B cell (primary cell): ENCODE measurements at regions not wholly inside any gene's neighbourhood (a gene's known extent, or its start where the extent isn't known, plus 50 kb on each side); places are given as distances from the start of the nearest gene placed in this dataset.

Source experiments
- ATAC-seq: fragments of 200-7000 bp; cut with Tn5 transposase; one replicate; pipeline ENCODE4 v1.10.0; 2021; ENCODE audit warnings: low read depth, mild to moderate bottlenecking, moderate number of reproducible peaks, moderate library complexity
- CTCF ChIA-PET: fragments of 350-600 bp; sonication (Branson Sonifier 250); formaldehyde crosslinking; loops from one replicate; lab custom pipeline; 2021; ENCODE audit warnings: antibody characterized with exemption, inconsistent platforms; lab: Charles Lee
- POLR2A ChIA-PET: fragments of 350-600 bp; sonication (Branson Sonifier 250); formaldehyde crosslinking; loops from one replicate; lab custom pipeline; 2021; ENCODE audit warnings: antibody characterized with exemption; lab: Charles Lee
- DNase-seq: peaks from one replicate; pipeline ENCODE4 v3.0.0; 2013
- H2AFZ ChIP-seq: 2 replicates; pipeline ENCODE4 v1.6.1; 2012; ENCODE audit warnings: mild to moderate bottlenecking, low read depth, low read length; ENCODE audit not compliant: insufficient read depth, poor library complexity, severe bottlenecking
- H3K27ac ChIP-seq, 2 donors: 1 replicate in 1 of 2; 2 replicates in 1 of 2; pipeline ENCODE4 v1.5.1; 2012 to 2013; ENCODE audit warnings: low read length in 2 of 2, mild to moderate bottlenecking in 2 of 2, moderate library complexity in 1 of 2
- H3K27me3 ChIP-seq, 4 experiments: fragments of 200-600 bp in 1 of 4; sonication (generic) in 1 of 4; replicated peaks in 1 of 4; 1 replicate in 2 of 4; 2 replicates in 2 of 4; pipeline versions ENCODE4 v1.6.1 to v1.7.0; 2013 to 2016; ENCODE audit warnings: low read length in 3 of 4, mild to moderate bottlenecking in 2 of 4, mixed read lengths in 1 of 4, moderate library complexity in 1 of 4; ENCODE audit not compliant: insufficient read depth in 4 of 4, control insufficient read depth in 3 of 4; ENCODE audit errors: control extremely low read depth in 1 of 4
- H3K36me3 ChIP-seq, 2 experiments: replicated peaks in 1 of 2; 1 replicate in 1 of 2; 2 replicates in 1 of 2; pipeline versions ENCODE4 v1.6.1 to v1.7.1; 2013; ENCODE audit warnings: low read length in 1 of 2; ENCODE audit not compliant: insufficient read depth in 2 of 2, control insufficient read depth in 1 of 2; ENCODE audit errors: control extremely low read depth in 1 of 2, extremely low read depth in 1 of 2
- H3K4me1 ChIP-seq, 2 donors: fragments of 200-600 bp in 1 of 2; sonication (generic) in 1 of 2; 1 replicate in 1 of 2; 2 replicates in 1 of 2; pipeline versions ENCODE4 v1.5.1 to v1.6.1; 2013 to 2017; ENCODE audit warnings: low read length in 2 of 2; ENCODE audit not compliant: control insufficient read depth in 2 of 2, insufficient read depth in 2 of 2
- H3K4me2 ChIP-seq: replicated peaks from 2 replicates; pipeline ENCODE3; 2012; ENCODE audit warnings: mild to moderate bottlenecking, low read depth, low read length; ENCODE audit not compliant: poor library complexity, severe bottlenecking
- H3K4me3 ChIP-seq, 5 experiments: fragments of 200-600 bp in 1 of 5; sonication (generic) in 1 of 5; 1 replicate in 3 of 5; 2 replicates in 2 of 5; pipeline versions ENCODE4 v1.5.1 to v1.7.0; 2011 to 2016; ENCODE audit warnings: low read length in 4 of 5, mild to moderate bottlenecking in 4 of 5, low read depth in 2 of 5, control low read depth in 1 of 5, moderate library complexity in 1 of 5; ENCODE audit not compliant: insufficient read depth in 1 of 5; ENCODE audit errors: control extremely low read depth in 1 of 5, extremely low read depth in 1 of 5
- H3K79me2 ChIP-seq: fragments of 200-600 bp; sonication (generic); one replicate; pipeline ENCODE4 v1.6.0; 2016; ENCODE audit warnings: low read length; ENCODE audit not compliant: control insufficient read depth, insufficient read depth
- H3K9ac ChIP-seq: fragments of 200-600 bp; sonication (generic); 2 replicates; pipeline ENCODE4 v1.6.1; 2017; ENCODE audit warnings: mild to moderate bottlenecking, low read length, moderate library complexity
- H3K9me3 ChIP-seq, 3 donors: one replicate each; pipeline versions ENCODE4 v1.6.1 to v1.7.1; 2013; ENCODE audit warnings: low read length in 2 of 3; ENCODE audit not compliant: control insufficient read depth in 2 of 3, insufficient read depth in 1 of 3; ENCODE audit errors: control extremely low read depth in 1 of 3
- H4K20me1 ChIP-seq: 2 replicates; pipeline ENCODE4 v1.6.0; 2012; ENCODE audit warnings: mild to moderate bottlenecking, low read length; ENCODE audit not compliant: insufficient read depth, control insufficient read depth, poor library complexity, severe bottlenecking
- H3K27ac Mint-ChIP-seq: one replicate; pipeline ENCODE4 v1.8.0; 2021; ENCODE audit warnings: mixed read lengths
- H3K27me3 Mint-ChIP-seq: one replicate; pipeline ENCODE4 v1.8.0; 2021; ENCODE audit warnings: mixed read lengths
- H3K4me1 Mint-ChIP-seq: one replicate; pipeline ENCODE4 v1.8.0; 2021; ENCODE audit warnings: mixed read lengths
- H3K4me3 Mint-ChIP-seq: one replicate; pipeline ENCODE4 v1.8.0; 2021; ENCODE audit warnings: mixed read lengths
- H3K9me3 Mint-ChIP-seq: one replicate; pipeline ENCODE4 v1.8.0; 2022; ENCODE audit warnings: mixed read lengths; ENCODE audit not compliant: insufficient read depth
- EZH2 ChIP-seq: IDR thresholded peaks from 2 replicates; pipeline ENCODE4 v1.6.1; 2012; ENCODE audit warnings: borderline replicate concordance, low read depth, mild to moderate bottlenecking, moderate library complexity, low read length; ENCODE audit not compliant: insufficient read depth, poor library complexity, severe bottlenecking
- WGBS: methylation state at CpG from one replicate; pipeline ENCODE4 v1.1.5; 2013; ENCODE audit warnings: missing lambda C conversion rate; ENCODE audit not compliant: insufficient coverage; 5-methylcytosine and 5-hydroxymethylcytosine counted together
- intact Hi-C: fragments of 100-400 bp; cut with micrococcal nuclease; formaldehyde crosslinking; loops from one replicate; pipeline ENCODE4 v1.10.0; 2022
- TF ChIP-seq, protein P1 (sequence below): fragments of 200-600 bp; IDR thresholded peaks from one replicate; pipeline ENCODE4 v1.8.0; 2022; ENCODE audit warnings: antibody characterized with exemption, mild to moderate bottlenecking

DNA sequence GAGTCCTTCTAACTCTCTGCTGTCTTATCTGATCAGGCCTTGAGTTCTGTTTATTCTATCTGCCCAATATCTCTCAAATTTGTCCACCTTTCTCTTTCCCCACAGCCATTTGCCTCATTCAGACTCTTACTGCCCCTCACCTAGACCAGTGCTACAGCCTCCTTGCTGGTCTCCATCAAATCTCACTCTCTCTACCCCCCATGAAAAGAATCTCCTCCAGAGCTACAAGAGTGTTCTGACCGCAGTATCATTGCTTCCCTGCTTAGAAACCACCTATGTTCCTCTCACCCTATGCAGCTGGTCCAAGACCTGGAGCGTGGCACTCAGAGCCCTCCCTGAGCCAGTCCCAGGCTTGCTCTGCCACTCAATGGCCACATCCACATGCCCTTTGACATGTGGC, 231.0 kb upstream of the JUN start:
- H3K79me2 ChIP-seq, result no peaks in the 10 kb centered on the region
- ChIA-PET POLR2A (interaction anchor here (1.1 kb wide), 1 partner anchor 8 kb away, joined by 4 read pairs; no protein-coding TSS in a partner anchor), CTCF (no interaction called here)
- H2AFZ ChIP-seq, result peak overlapping the region; percentile 2
- TF ChIP-seq, protein P1, sequence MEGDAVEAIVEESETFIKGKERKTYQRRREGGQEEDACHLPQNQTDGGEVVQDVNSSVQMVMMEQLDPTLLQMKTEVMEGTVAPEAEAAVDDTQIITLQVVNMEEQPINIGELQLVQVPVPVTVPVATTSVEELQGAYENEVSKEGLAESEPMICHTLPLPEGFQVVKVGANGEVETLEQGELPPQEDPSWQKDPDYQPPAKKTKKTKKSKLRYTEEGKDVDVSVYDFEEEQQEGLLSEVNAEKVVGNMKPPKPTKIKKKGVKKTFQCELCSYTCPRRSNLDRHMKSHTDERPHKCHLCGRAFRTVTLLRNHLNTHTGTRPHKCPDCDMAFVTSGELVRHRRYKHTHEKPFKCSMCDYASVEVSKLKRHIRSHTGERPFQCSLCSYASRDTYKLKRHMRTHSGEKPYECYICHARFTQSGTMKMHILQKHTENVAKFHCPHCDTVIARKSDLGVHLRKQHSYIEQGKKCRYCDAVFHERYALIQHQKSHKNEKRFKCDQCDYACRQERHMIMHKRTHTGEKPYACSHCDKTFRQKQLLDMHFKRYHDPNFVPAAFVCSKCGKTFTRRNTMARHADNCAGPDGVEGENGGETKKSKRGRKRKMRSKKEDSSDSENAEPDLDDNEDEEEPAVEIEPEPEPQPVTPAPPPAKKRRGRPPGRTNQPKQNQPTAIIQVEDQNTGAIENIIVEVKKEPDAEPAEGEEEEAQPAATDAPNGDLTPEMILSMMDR, result no peak
- TF ChIP-seq EZH2, result no peak
- H3K27me3 Mint-ChIP-seq, result no peaks in the 10 kb centered on the region
- WGBS, result 100% methylated on average over 2 of the region's 2 CpGs
- H3K9ac ChIP-seq, result no peak overlapping the region
- intact Hi-C loops, result loop anchor here (5.0 kb wide), 4 partner anchors 32 to 682 kb away; no protein-coding TSS in a partner anchor
- H3K27ac Mint-ChIP-seq, result peak overlapping the region; percentile 75
- H3K4me1 Mint-ChIP-seq, result peaks cover 63% of the 10 kb centered on the region
- DNase-seq (no peak), ATAC-seq (no peak)
- H4K20me1 ChIP-seq, result no peaks in the 10 kb centered on the region
- H3K27ac ChIP-seq, result peak overlapping the region in 1 of 2 donors; percentile 82
- H3K9me3 ChIP-seq, result no peaks in the 10 kb centered on the region
- H3K4me3 Mint-ChIP-seq, result peak overlapping the region; percentile 81
- H3K4me1 ChIP-seq, result peaks cover 36 to 59% of the 10 kb centered on the region in 2 donors
- no peak overlapping the region for H3K4me3 ChIP-seq
- no peak overlapping the region for H3K4me2 ChIP-seq
- no peaks in the 10 kb centered on the region for H3K27me3 ChIP-seq
- H3K36me3 ChIP-seq, result no peaks in the 10 kb centered on the region
- H3K9me3 Mint-ChIP-seq, result no peaks in the 10 kb centered on the region

- DNase-seq, result no peak
- peaks cover 44 to 68% of the 10 kb centered on the region in 2 donors for H3K4me1 ChIP-seq
- H3K27ac Mint-ChIP-seq, result peak overlapping the region; percentile 7
- H3K4me1 Mint-ChIP-seq, result peaks cover 70% of the 10 kb centered on the region
- H3K9me3 ChIP-seq, result no peaks in the 10 kb centered on the region
- CTCF ChIA-PET, result interaction anchor here (0.7 kb wide), 1 partner anchor 683 kb away, joined by 3 read pairs; no protein-coding TSS in a partner anchor
- H3K27ac ChIP-seq, result no peak overlapping the region
- no peak overlapping the region for H3K4me2 ChIP-seq
- H3K4me3 ChIP-seq, result no peak overlapping the region
- H3K9ac ChIP-seq, result no peak overlapping the region
- POLR2A ChIA-PET, result interaction anchor here (1.1 to 2.3 kb wide), 2 partner anchors 9 to 232 kb away, joined by 4 to 5 read pairs; partner anchors contain the start of gene JUN
- H3K36me3 ChIP-seq, result no peaks in the 10 kb centered on the region
- intact Hi-C loops, result no loop called here
- no peak overlapping the region for H2AFZ ChIP-seq
- WGBS, result 93% methylated on average over 2 of the region's 4 CpGs
- H3K27me3 Mint-ChIP-seq, result no peaks in the 10 kb centered on the region
- H3K9me3 Mint-ChIP-seq, result no peaks in the 10 kb centered on the region
- no peak overlapping the region for H3K4me3 Mint-ChIP-seq
- TF ChIP-seq, protein P1, result no peak
- no peak for TF ChIP-seq EZH2
- H4K20me1 ChIP-seq, result no peaks in the 10 kb centered on the region
- H3K27me3 ChIP-seq, result no peaks in the 10 kb centered on the region
- H3K79me2 ChIP-seq, result no peaks in the 10 kb centered on the region
- no peak for ATAC-seq
Observed at GRCh38 chr1:59015708-59016107, 231.9 kb upstream of the JUN start.
